HG03095 (cell line): ENCODE measurements at regions not wholly inside any gene's neighbourhood (a gene's known extent, or its start where the extent isn't known, plus 50 kb on each side); places are given as distances from the start of the nearest gene placed in this dataset.

Experiments used
- ATAC-seq: cut with Tn5 transposase; IDR thresholded peaks from one replicate; pipeline ENCODE4 v1.9.1; 2021; ENCODE audit warnings: moderate library complexity; ENCODE audit not compliant: unreplicated experiment

GRCh38 chr19:16000024-16000663, 51.3 kb downstream of the OR10H4 start:
- no peak for ATAC-seq

- peak; percentile 70 for ATAC-seq
These were observed 52.9 kb downstream of the OR10H4 start for GRCh38 chr19:16001481-16002312.

GRCh38 chr19:16002406-16003384, 53.9 kb downstream of the OR10H4 start:
- no peak for ATAC-seq

GRCh38 chr19:16003391-16003790, 54.6 kb downstream of the OR10H4 start:
- ATAC-seq: no peak

GRCh38 chr19:16005925-16006324, 57.1 kb downstream of the OR10H4 start:
- no peak for ATAC-seq

GRCh38 chr19:16012552-16012951, 63.7 kb upstream of the TPM4 start:
- ATAC-seq: no peak

GRCh38 chr19:16013181-16013850, 63.0 kb upstream of the TPM4 start:
- no peak for ATAC-seq

- ATAC-seq: no peak
These were observed 62.1 kb upstream of the TPM4 start for GRCh38 chr19:16013851-16014840.

GRCh38 chr19:16014923-16015804, 61.1 kb upstream of the TPM4 start:
- no peak for ATAC-seq

- no peak for ATAC-seq
These were observed 60.5 kb upstream of the TPM4 start for GRCh38 chr19:16015805-16016173.

- no peak for ATAC-seq
These were observed 59.8 kb upstream of the TPM4 start for GRCh38 chr19:16016226-16017137.

- ATAC-seq: no peak
These were observed 59.2 kb upstream of the TPM4 start for GRCh38 chr19:16017138-16017490.

GRCh38 chr19:16018106-16018755, 58.1 kb upstream of the TPM4 start:
- no peak for ATAC-seq

GRCh38 chr19:16018801-16019551, 57.3 kb upstream of the TPM4 start:
- no peak for ATAC-seq

GRCh38 chr19:16019691-16020448, 56.4 kb upstream of the TPM4 start:
- no peak for ATAC-seq

GRCh38 chr19:16021796-16022195, 54.5 kb upstream of the TPM4 start:
- ATAC-seq: no peak
